SK-N-SH (cell line): ENCODE measurements at regions not wholly inside any gene's neighbourhood (a gene's known extent, or its start where the extent isn't known, plus 50 kb on each side); places are given as distances from the start of the nearest gene placed in this dataset.

ENCODE experiments used
- CTCF ChIA-PET: fragments of 300-600, 350-600 bp; formaldehyde crosslinking; extraction: SDS; loops from one replicate; lab custom pipeline; 2021; lab: Yijun Ruan, JAX
- POLR2A ChIA-PET: fragments of 350-600 bp; sonication (Branson Sonifier 250); formaldehyde crosslinking; extraction: SDS; loops from one replicate; lab custom pipeline; 2020; ENCODE audit warnings: antibody characterized with exemption, inconsistent platforms; lab: Yijun Ruan, JAX
- DNase-seq: peaks from one replicate; pipeline ENCODE4 v3.0.0; 2012
- H2AFZ ChIP-seq: fragments of 200-600 bp; sonication (generic); 2 replicates; pipeline ENCODE4 v1.8.1; 2016; ENCODE audit warnings: antibody characterized with exemption, mild to moderate bottlenecking, low read depth
- H3F3A ChIP-seq: fragments of 200-600 bp; sonication (generic); replicated peaks from 2 replicates; pipeline ENCODE3; 2016; ENCODE audit warnings: antibody characterized with exemption, mild to moderate bottlenecking; ENCODE audit not compliant: insufficient read depth
- H3K27ac ChIP-seq, 2 experiments: fragments of 200-500 bp in 1 of 2; fragments of 200-600 bp in 1 of 2; sonication (Bioruptor generic) in 1 of 2; sonication (generic), shearing (Covaris generic) in 1 of 2; 2 replicates each; pipeline versions ENCODE4 v1.5.1 to v1.6.1; 2014 to 2016; ENCODE audit warnings: low read depth in 2 of 2, inconsistent platforms in 1 of 2, low read length in 1 of 2, mild to moderate bottlenecking in 1 of 2, mixed read lengths in 1 of 2
- H3K27me3 ChIP-seq: fragments of 200-600 bp; sonication (generic), shearing (Covaris generic); 2 replicates; pipeline ENCODE4 v1.6.1; 2016; ENCODE audit warnings: mixed run types; ENCODE audit not compliant: insufficient read depth
- H3K36me3 ChIP-seq, 2 experiments: fragments of 200-500 bp in 1 of 2; fragments of 200-600 bp in 1 of 2; sonication (Bioruptor generic) in 1 of 2; sonication (generic) in 1 of 2; replicated peaks in 1 of 2; 2 replicates each; pipeline versions ENCODE3 to v1.5.1; 2014 to 2016; ENCODE audit warnings: low read length in 1 of 2, mild to moderate bottlenecking in 1 of 2; ENCODE audit not compliant: insufficient read depth in 2 of 2, control insufficient read depth in 1 of 2
- H3K4me1 ChIP-seq, 2 experiments: fragments of 200-500 bp in 1 of 2; fragments of 200-600 bp in 1 of 2; sonication (Bioruptor generic) in 1 of 2; sonication (generic), shearing (Covaris generic) in 1 of 2; 2 replicates each; pipeline versions ENCODE4 v1.5.1 to v1.6.1; 2014 to 2016; ENCODE audit warnings: low read depth in 1 of 2, low read length in 1 of 2, mixed run types in 1 of 2; ENCODE audit not compliant: insufficient read depth in 2 of 2, control insufficient read depth in 1 of 2
- H3K4me2 ChIP-seq: fragments of 200-600 bp; sonication (generic), shearing (Covaris generic); 2 replicates; pipeline ENCODE4 v1.6.1; 2017; ENCODE audit warnings: mixed run types
- H3K4me3 ChIP-seq, 2 experiments: fragments of 200-500 bp in 1 of 2; fragments of 200-600 bp in 1 of 2; sonication (Bioruptor generic) in 1 of 2; sonication (generic), shearing (Covaris generic) in 1 of 2; 2 replicates each; pipeline versions ENCODE4 v1.5.1 to v1.8.1; 2014 to 2016; ENCODE audit warnings: low read depth in 2 of 2, inconsistent platforms in 1 of 2, low read length in 1 of 2, mild to moderate bottlenecking in 1 of 2, mixed read lengths in 1 of 2, moderate library complexity in 1 of 2
- H3K79me2 ChIP-seq: fragments of 200-600 bp; sonication (generic); 2 replicates; pipeline ENCODE4 v1.8.1; 2017; ENCODE audit warnings: mild to moderate bottlenecking; ENCODE audit not compliant: insufficient read depth
- H3K9ac ChIP-seq: fragments of 200-600 bp; sonication (generic); 2 replicates; pipeline ENCODE4 v1.6.1; 2017; ENCODE audit warnings: mixed run types
- H3K9me2 ChIP-seq: fragments of 200-600 bp; sonication (generic); 2 replicates; pipeline ENCODE4 v1.6.1; 2017; ENCODE audit warnings: mixed run types
- H3K9me3 ChIP-seq: fragments of 200-600 bp; sonication (generic); 2 replicates; pipeline ENCODE4 v1.6.1; 2017; ENCODE audit warnings: mixed run types, mild to moderate bottlenecking, moderate library complexity
- H4K20me1 ChIP-seq: fragments of 200-600 bp; sonication (generic); 2 replicates; pipeline ENCODE4 v1.6.1; 2017; ENCODE audit warnings: mild to moderate bottlenecking, mixed run types; ENCODE audit not compliant: insufficient read depth
- CHD2 ChIP-seq: fragments of 150-350 bp; IDR thresholded peaks from 2 replicates; pipeline ENCODE4 v1.6.1; 2018; ENCODE audit warnings: low read length; ENCODE audit not compliant: partially characterized antibody
- CTCF ChIP-seq: fragments of 200-600 bp; sonication (generic); IDR thresholded peaks from 2 replicates; pipeline ENCODE4 v1.6.1; 2017; ENCODE audit warnings: antibody characterized with exemption, mild to moderate bottlenecking, moderate library complexity
- FOSL2 ChIP-seq: IDR thresholded peaks from 2 replicates; pipeline ENCODE4 v1.4.0; 2012; ENCODE audit warnings: low read depth, mild to moderate bottlenecking, moderate library complexity, borderline replicate concordance
- FOXJ3 ChIP-seq: sonication (generic); formaldehyde crosslinking; IDR thresholded peaks from 2 replicates; pipeline ENCODE4 v1.5.1; 2020; ENCODE audit warnings: mild to moderate bottlenecking, missing genetic modification reagents
- GABPA ChIP-seq: IDR thresholded peaks from 2 replicates; pipeline ENCODE4 v1.4.0; 2012; ENCODE audit warnings: low read depth, mild to moderate bottlenecking
- GATA2 ChIP-seq: sonication (generic); formaldehyde crosslinking; IDR thresholded peaks from 2 replicates; pipeline ENCODE4 v1.5.0; 2020; ENCODE audit warnings: mild to moderate bottlenecking, missing genetic modification reagents
- JUND ChIP-seq: IDR thresholded peaks from 2 replicates; pipeline ENCODE4 v1.4.0; 2012
- MEF2A ChIP-seq: IDR thresholded peaks from 2 replicates; pipeline ENCODE4 v1.4.0; 2012; ENCODE audit warnings: low read depth, borderline replicate concordance
- MXI1 ChIP-seq: IDR thresholded peaks from 2 replicates; pipeline ENCODE4 v1.6.1; 2012; ENCODE audit warnings: mild to moderate bottlenecking, low read depth, low read length, improper control_type of control experiment
- NFIC ChIP-seq: IDR thresholded peaks from 2 replicates; pipeline ENCODE4 v1.4.0; 2012; ENCODE audit warnings: borderline replicate concordance
- NRF1 ChIP-seq: IDR thresholded peaks from 2 replicates; pipeline ENCODE4 v1.6.1; 2012; ENCODE audit warnings: low read depth, mild to moderate bottlenecking, low read length
- PBX3 ChIP-seq: IDR thresholded peaks from 2 replicates; pipeline ENCODE4; 2012
- POLR2AphosphoS5 ChIP-seq: IDR thresholded peaks from 2 replicates; pipeline ENCODE4 v1.6.1; 2012; ENCODE audit warnings: low read depth, low read length
- RFX5 ChIP-seq: IDR thresholded peaks from 2 replicates; pipeline ENCODE4 v1.6.1; 2012; ENCODE audit warnings: mild to moderate bottlenecking, improper control_type of control experiment, low read length
- SIN3A ChIP-seq: IDR thresholded peaks from 2 replicates; pipeline ENCODE4 v1.6.1; 2012; ENCODE audit warnings: low read depth, mild to moderate bottlenecking, low read length, moderate library complexity, borderline replicate concordance
- SMC3 ChIP-seq: IDR thresholded peaks from 2 replicates; pipeline ENCODE4 v1.6.1; 2012; ENCODE audit warnings: low read depth, low read length, improper control_type of control experiment
- TAF1 ChIP-seq: IDR thresholded peaks from 2 replicates; pipeline ENCODE4 v1.6.1; 2012; ENCODE audit warnings: low read depth, mild to moderate bottlenecking, low read length, moderate library complexity, borderline replicate concordance
- USF1 ChIP-seq: IDR thresholded peaks from 2 replicates; pipeline ENCODE4 v1.4.0; 2012; ENCODE audit warnings: low read depth, borderline replicate concordance
- USF2 ChIP-seq: fragments of 150-350 bp; IDR thresholded peaks from 2 replicates; pipeline ENCODE4 v1.6.1; 2017; ENCODE audit warnings: antibody characterized with exemption, low read length, low read depth, borderline replicate concordance
- YY1 ChIP-seq: IDR thresholded peaks from 2 replicates; pipeline ENCODE4 v1.4.0; 2012; ENCODE audit warnings: low read depth, mild to moderate bottlenecking
- WGBS: methylation state at CpG from one replicate; pipeline ENCODE4 v1.1.6; 2017; ENCODE audit warnings: low lambda C conversion rate; 5-methylcytosine and 5-hydroxymethylcytosine counted together

- no peaks in the 10 kb centered on the region for H3K9me3 ChIP-seq
- POLR2A ChIA-PET, result no interaction called here
Observed at GRCh38 chr3:20543535-20544226, 357.7 kb upstream of the SGO1 start.

More at GRCh38 chr3:20543535-20544226, 357.7 kb upstream of the SGO1 start:
- no peaks in the 10 kb centered on the region for H3K9me2 ChIP-seq
- no peaks in the 10 kb centered on the region for H3K27me3 ChIP-seq
- WGBS, result 85% methylated on average over 5 of the region's 5 CpGs
- peaks cover 0 to 9% of the 10 kb centered on the region in 2 experiments; a peak in 2 of 4 replicates for H3K4me1 ChIP-seq
- no peak for DNase-seq
- H3K9ac ChIP-seq, result no peak overlapping the region
- H3F3A ChIP-seq, result no peaks in the 10 kb centered on the region
- no peaks in the 10 kb centered on the region for H4K20me1 ChIP-seq
- H2AFZ ChIP-seq, result no peak overlapping the region
- CTCF ChIA-PET, result interaction anchor here (0.8 kb wide), 1 partner anchor 11 kb away, joined by 3 read pairs; no protein-coding TSS in a partner anchor
- H3K79me2 ChIP-seq, result no peaks in the 10 kb centered on the region
- no peak for TF ChIP-seq USF2
- no peak for TF ChIP-seq PBX3
- TF ChIP-seq TAF1, result no peak
- TF ChIP-seq SIN3A, result no peak
- no peak for TF ChIP-seq JUND
- TF ChIP-seq GABPA, result no peak
- TF ChIP-seq USF1, result no peak
- TF ChIP-seq GATA2 (CRISPR knock-in tag), result no peak
- TF ChIP-seq FOXJ3 (CRISPR knock-in tag), result no peak
- no peak for TF ChIP-seq RFX5
- TF ChIP-seq SMC3, result no peak
- TF ChIP-seq FOSL2, result no peak
- no peak for TF ChIP-seq CHD2
- no peak for TF ChIP-seq CTCF
- no peak for TF ChIP-seq MXI1
- TF ChIP-seq NRF1, result no peak
- TF ChIP-seq POLR2AphosphoS5, result no peak
- no peak for TF ChIP-seq NFIC
- TF ChIP-seq YY1, result no peak
- no peak for TF ChIP-seq MEF2A
- no peak overlapping the region for H3K4me3 ChIP-seq
- H3K4me2 ChIP-seq, result no peak overlapping the region
- no peaks in the 10 kb centered on the region for H3K36me3 ChIP-seq
- H3K27ac ChIP-seq, result no peak overlapping the region
